Caco-2 (cell line): ENCODE measurements at regions not wholly inside any gene's neighbourhood (a gene's known extent, or its start where the extent isn't known, plus 50 kb on each side); places are given as distances from the start of the nearest gene placed in this dataset.

Experiments used
- BruUV-seq: library from RNA; stranded (reverse); fragments of 400-500 nt; replicated peaks from 2 replicates; lab custom pipeline; 2021; lab: Mats Ljungman, UMichigan
- CTCF ChIA-PET: fragments of 300-600 bp; sonication (Branson Sonifier 250); formaldehyde crosslinking; loops from one replicate; lab custom pipeline; 2022; ENCODE audit warnings: antibody characterized with exemption; lab: Charles Lee
- POLR2A ChIA-PET: fragments of 300-600 bp; sonication (Branson Sonifier 250); formaldehyde crosslinking; loops from one replicate; lab custom pipeline; 2022; ENCODE audit warnings: antibody characterized with exemption; lab: Charles Lee
- DNase-seq, 2 experiments: peaks; one replicate each; pipeline versions ENCODE4 v3.0.0 to v3.0.0-alpha.2; 2020 to 2022
- H3K27me3 ChIP-seq: replicated peaks from 2 replicates; pipeline ENCODE4 v1.6.0; 2011; ENCODE audit warnings: low read length; ENCODE audit not compliant: control insufficient read depth, insufficient read depth
- H3K36me3 ChIP-seq: 2 replicates; pipeline ENCODE4 v1.5.1; 2011; ENCODE audit warnings: low read length; ENCODE audit not compliant: control insufficient read depth, insufficient read depth
- H3K4me1 ChIP-seq: fragments of 250-450 bp; sonication (Bioruptor Pico); 2 replicates; pipeline ENCODE4 v1.5.1; 2020; ENCODE audit warnings: mild to moderate bottlenecking
- H3K4me3 ChIP-seq: 2 replicates; pipeline ENCODE4 v1.5.1; 2011; ENCODE audit warnings: low read depth, mild to moderate bottlenecking, control low read depth, low read length
- H3K9me3 ChIP-seq: fragments of 250-450 bp; sonication (Bioruptor Pico); 2 replicates; pipeline ENCODE4 v1.5.1; 2020; ENCODE audit warnings: mild to moderate bottlenecking, moderate library complexity
- H3K27ac Mint-ChIP-seq: one replicate; pipeline ENCODE4 v1.8.0; 2022; ENCODE audit warnings: mixed read lengths; ENCODE audit not compliant: unreplicated experiment
- H3K27me3 Mint-ChIP-seq: one replicate; pipeline ENCODE4 v1.8.0; 2022; ENCODE audit warnings: mixed read lengths; ENCODE audit not compliant: insufficient read depth, unreplicated experiment
- H3K36me3 Mint-ChIP-seq: one replicate; pipeline ENCODE4 v1.8.0; 2022; ENCODE audit warnings: mild to moderate bottlenecking, mixed read lengths; ENCODE audit not compliant: insufficient read depth, unreplicated experiment
- H3K4me1 Mint-ChIP-seq: one replicate; pipeline ENCODE4 v1.8.0; 2022; ENCODE audit warnings: low read depth, mixed read lengths; ENCODE audit not compliant: unreplicated experiment
- H3K4me3 Mint-ChIP-seq: one replicate; pipeline ENCODE4 v1.8.0; 2022; ENCODE audit warnings: mild to moderate bottlenecking, moderate library complexity, mixed read lengths; ENCODE audit not compliant: unreplicated experiment
- H3K9me3 Mint-ChIP-seq: one replicate; pipeline ENCODE4 v1.8.0; 2022; ENCODE audit warnings: mixed read lengths; ENCODE audit not compliant: unreplicated experiment
- intact Hi-C: fragments of 100-400 bp; cut with micrococcal nuclease; formaldehyde crosslinking; loops from one replicate; pipeline ENCODE4 v1.10.0; 2022; ENCODE audit not compliant: unreplicated experiment
- TF ChIP-seq, protein P1 (sequence below), 2 experiments: fragments of 200-600 bp in 1 of 2; IDR thresholded peaks; 1 replicate in 1 of 2; 2 replicates in 1 of 2; pipeline versions ENCODE4 v1.5.1 to v1.8.0; 2011 to 2022; ENCODE audit warnings: antibody characterized with exemption in 1 of 2, control low read depth in 1 of 2, inconsistent platforms in 1 of 2, low read depth in 1 of 2, low read length in 1 of 2, mild to moderate bottlenecking in 1 of 2, moderate library complexity in 1 of 2; ENCODE audit not compliant: insufficient read depth in 1 of 2, severe bottlenecking in 1 of 2, unreplicated experiment in 1 of 2

DNA sequence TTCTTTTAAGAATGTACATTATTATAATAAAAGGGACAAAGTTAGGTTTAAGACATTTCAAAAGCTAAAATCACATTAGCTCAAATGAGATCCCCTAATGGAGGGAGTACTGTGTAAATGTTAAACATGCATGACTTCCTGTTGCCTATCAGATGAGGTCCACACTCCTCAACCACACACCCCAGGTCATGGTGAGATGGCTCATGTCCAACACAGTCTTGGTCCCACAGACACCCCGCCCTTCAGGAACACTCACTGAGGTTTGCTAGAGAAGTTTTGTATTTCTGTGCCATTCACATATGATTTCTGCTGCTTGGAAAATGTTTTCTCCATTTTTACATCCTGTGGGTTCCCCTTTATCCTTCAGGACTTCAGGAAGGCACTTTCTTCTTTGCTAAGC is 491.0 kb downstream of the SOX11 start:
- Histone ChIP-seq H3K4me1 (peaks cover 12% of the 10 kb centered on the region; the same call in 1 of the 2 replicates), H3K9me3 (no peaks in the 10 kb centered on the region), H3K4me3 (no peak overlapping the region), H3K36me3 (no peaks in the 10 kb centered on the region), H3K27me3 (no peaks in the 10 kb centered on the region)
- Mint-ChIP-seq H3K27me3 (no peaks in the 10 kb centered on the region), H3K9me3 (no peaks in the 10 kb centered on the region), H3K4me1 (no peaks in the 10 kb centered on the region), H3K36me3 (no peaks in the 10 kb centered on the region), H3K4me3 (no peak overlapping the region), H3K27ac (no peak overlapping the region)
- no TSS peak for BruUV-seq
- intact Hi-C loops = no loop called here
- no peak for DNase-seq
- ChIA-PET CTCF (no interaction called here), POLR2A (no interaction called here)
- TF ChIP-seq, protein P1, sequence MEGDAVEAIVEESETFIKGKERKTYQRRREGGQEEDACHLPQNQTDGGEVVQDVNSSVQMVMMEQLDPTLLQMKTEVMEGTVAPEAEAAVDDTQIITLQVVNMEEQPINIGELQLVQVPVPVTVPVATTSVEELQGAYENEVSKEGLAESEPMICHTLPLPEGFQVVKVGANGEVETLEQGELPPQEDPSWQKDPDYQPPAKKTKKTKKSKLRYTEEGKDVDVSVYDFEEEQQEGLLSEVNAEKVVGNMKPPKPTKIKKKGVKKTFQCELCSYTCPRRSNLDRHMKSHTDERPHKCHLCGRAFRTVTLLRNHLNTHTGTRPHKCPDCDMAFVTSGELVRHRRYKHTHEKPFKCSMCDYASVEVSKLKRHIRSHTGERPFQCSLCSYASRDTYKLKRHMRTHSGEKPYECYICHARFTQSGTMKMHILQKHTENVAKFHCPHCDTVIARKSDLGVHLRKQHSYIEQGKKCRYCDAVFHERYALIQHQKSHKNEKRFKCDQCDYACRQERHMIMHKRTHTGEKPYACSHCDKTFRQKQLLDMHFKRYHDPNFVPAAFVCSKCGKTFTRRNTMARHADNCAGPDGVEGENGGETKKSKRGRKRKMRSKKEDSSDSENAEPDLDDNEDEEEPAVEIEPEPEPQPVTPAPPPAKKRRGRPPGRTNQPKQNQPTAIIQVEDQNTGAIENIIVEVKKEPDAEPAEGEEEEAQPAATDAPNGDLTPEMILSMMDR (IDR thresholded peaks at IDR 0.05; ENCODE audit: insufficient read depth in 1 of 2, low read depth in 1 of 2, low read length in 1 of 2, severe bottlenecking in 1 of 2, unreplicated experiment in 1 of 2) = no peak

DNA sequence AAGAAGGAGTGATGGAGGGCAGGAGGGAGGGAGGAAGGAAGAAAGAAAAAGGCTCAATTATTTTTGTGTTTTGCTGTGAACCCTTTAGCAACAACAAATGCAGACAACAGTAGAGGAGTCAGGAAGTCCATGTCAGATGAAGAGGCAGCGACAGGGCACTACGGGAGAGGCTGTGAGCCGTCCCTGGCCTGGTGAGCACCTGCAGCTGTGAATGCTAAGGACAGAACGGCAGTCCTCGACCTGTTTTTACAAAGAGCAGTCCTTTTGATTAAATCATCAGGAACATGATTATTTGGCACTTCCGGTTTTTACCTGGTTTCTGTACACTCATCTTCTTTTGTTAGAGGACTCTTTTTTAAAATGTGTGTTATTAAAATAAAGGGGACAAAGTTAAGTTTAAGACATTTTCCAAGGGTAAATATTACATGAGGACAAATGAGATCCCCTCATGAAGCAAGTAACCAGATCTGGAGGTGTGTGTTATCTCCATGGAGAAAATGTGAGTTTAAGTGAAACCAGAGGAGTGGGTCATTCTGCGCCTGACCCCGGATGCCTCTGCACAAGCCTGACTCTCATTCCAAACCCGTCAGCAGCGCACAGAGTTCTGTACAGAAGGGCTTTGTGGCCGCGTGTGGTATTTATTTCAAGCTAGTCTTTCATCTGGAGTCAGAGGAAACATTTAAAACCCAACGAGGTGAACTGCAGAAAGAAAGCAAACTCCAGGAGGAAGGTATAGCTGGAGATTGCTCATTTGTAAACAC is 492.5 kb downstream of the SOX11 start:
- Mint-ChIP-seq H3K9me3 (peaks cover 10% of the 10 kb centered on the region), H3K27ac (no peak overlapping the region)
- BruUV-seq = no TSS peak

DNA sequence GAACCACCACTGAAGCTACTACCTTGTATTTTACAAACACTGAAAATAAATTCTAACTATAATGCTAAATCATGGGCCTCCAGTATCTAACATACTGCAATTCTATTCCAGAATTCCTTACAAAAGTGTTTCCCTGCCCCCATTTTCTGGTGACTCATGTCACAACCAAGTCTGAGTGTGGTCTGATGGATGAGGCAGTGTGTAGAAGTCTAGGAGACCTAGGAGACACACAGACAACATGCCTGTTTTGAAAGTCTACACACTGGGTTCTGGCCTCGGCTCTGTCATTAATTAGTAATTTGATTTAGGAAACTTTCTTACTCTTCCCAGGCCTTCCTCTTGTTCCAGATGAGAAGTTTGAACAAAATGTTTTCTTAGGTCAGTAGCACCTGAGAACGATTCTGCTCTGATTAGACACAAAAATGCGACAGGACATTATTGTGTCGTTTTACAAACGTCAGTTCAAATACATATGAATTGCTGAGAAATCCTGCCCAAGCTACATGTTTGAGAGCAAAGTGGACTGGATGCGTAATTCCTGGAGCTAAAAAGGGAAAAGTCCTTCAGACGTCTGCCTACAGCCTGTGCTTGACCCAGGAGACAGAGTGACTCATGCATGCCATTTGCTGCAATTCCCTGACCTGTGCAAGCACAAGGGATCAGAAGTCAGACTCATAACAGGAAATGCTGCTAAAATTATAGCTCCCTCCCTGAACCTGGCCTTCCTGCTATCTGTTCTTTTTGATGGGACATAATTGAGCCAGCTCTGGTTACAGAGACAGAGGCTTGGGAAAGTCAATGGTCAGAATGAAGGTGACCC is 494.4 kb downstream of the SOX11 start:
- intact Hi-C loops = no loop called here
- DNase-seq = peak; percentile 41 to 73
- H3K4me1 Mint-ChIP-seq = no peaks in the 10 kb centered on the region
- POLR2A ChIA-PET = no interaction called here
- CTCF ChIA-PET = interaction anchor here (0.7 kb wide), 1 partner anchor 586 kb away, joined by 3 read pairs; no protein-coding TSS in a partner anchor
- H3K27me3 ChIP-seq = no peaks in the 10 kb centered on the region
- no peaks in the 10 kb centered on the region for H3K36me3 ChIP-seq
- H3K27ac Mint-ChIP-seq = no peak overlapping the region
- TF ChIP-seq, protein P1 (IDR thresholded peaks at IDR 0.05; ENCODE audit: insufficient read depth in 1 of 2, low read depth in 1 of 2, low read length in 1 of 2, severe bottlenecking in 1 of 2, unreplicated experiment in 1 of 2) = no peak
- H3K4me3 Mint-ChIP-seq = no peak overlapping the region
- H3K9me3 ChIP-seq = no peaks in the 10 kb centered on the region
- H3K27me3 Mint-ChIP-seq = no peaks in the 10 kb centered on the region
- no peak overlapping the region for H3K4me3 ChIP-seq
- H3K36me3 Mint-ChIP-seq = no peaks in the 10 kb centered on the region
- BruUV-seq = no TSS peak
- peaks cover 17% of the 10 kb centered on the region; the same call in 1 of the 2 replicates for H3K4me1 ChIP-seq
- H3K9me3 Mint-ChIP-seq = peaks cover 18% of the 10 kb centered on the region

More for the DNA sequence above, 492.5 kb downstream of the SOX11 start:
- Histone ChIP-seq H3K4me3 (no peak overlapping the region), H3K27me3 (no peaks in the 10 kb centered on the region), H3K4me1 (peaks cover 17% of the 10 kb centered on the region; the same call in 1 of the 2 replicates), H3K9me3 (no peaks in the 10 kb centered on the region), H3K36me3 (no peaks in the 10 kb centered on the region)
- no peak for DNase-seq
- Mint-ChIP-seq H3K4me1 (no peaks in the 10 kb centered on the region), H3K36me3 (no peaks in the 10 kb centered on the region), H3K27me3 (no peaks in the 10 kb centered on the region), H3K4me3 (no peak overlapping the region)
- ChIA-PET CTCF (no interaction called here), POLR2A (no interaction called here)
- intact Hi-C loops = no loop called here
- TF ChIP-seq, protein P1 (IDR thresholded peaks at IDR 0.05; ENCODE audit: insufficient read depth in 1 of 2, low read depth in 1 of 2, low read length in 1 of 2, severe bottlenecking in 1 of 2, unreplicated experiment in 1 of 2) = no peak
